ENCODE measurements at regions not wholly inside any gene's neighbourhood (a gene's known extent, or its start where the extent isn't known, plus 50 kb on each side); places are given as distances from the start of the nearest gene placed in this dataset.

DNA sequence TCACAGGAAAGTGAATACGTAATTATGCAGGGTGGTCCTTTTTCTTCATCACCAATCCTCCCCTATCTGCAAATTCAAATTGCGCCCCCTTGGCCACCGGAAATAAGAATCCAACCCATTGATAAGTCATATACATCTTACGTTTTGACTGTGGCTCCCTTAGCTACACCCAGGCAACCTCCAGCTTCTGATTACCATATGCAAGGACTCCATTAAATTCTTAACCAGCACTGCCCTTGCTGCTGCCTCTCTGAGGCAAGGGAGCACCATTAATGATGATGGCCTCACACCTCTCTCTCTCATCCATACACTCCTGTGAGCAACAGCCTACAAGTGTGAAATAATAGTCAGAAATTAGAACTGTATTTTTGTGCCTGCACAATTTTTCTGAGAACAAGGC is 106.0 kb upstream of the NOCT start:
- no peak for TF ChIP-seq CTCF (IDR thresholded peaks at IDR 0.05; ENCODE audit: low read length)
- TF ChIP-seq EZH2 (optimal IDR thresholded peaks at IDR 0.05; ENCODE audit: low read depth, low read length), result no peak
